ENCODE measurements at regions not wholly inside any gene's neighbourhood (a gene's known extent, or its start where the extent isn't known, plus 50 kb on each side); places are given as distances from the start of the nearest gene placed in this dataset.
"Not testable (repeated sequence)": the region's sequence is repeated elsewhere in the genome, so short reads cannot be mapped to it uniquely, and the experiment has no call there.

- no peak for TF ChIP-seq EZH2phosphoT487 (IDR thresholded peaks at IDR 0.05; ENCODE audit: low read depth)
- TF ChIP-seq, protein P1, sequence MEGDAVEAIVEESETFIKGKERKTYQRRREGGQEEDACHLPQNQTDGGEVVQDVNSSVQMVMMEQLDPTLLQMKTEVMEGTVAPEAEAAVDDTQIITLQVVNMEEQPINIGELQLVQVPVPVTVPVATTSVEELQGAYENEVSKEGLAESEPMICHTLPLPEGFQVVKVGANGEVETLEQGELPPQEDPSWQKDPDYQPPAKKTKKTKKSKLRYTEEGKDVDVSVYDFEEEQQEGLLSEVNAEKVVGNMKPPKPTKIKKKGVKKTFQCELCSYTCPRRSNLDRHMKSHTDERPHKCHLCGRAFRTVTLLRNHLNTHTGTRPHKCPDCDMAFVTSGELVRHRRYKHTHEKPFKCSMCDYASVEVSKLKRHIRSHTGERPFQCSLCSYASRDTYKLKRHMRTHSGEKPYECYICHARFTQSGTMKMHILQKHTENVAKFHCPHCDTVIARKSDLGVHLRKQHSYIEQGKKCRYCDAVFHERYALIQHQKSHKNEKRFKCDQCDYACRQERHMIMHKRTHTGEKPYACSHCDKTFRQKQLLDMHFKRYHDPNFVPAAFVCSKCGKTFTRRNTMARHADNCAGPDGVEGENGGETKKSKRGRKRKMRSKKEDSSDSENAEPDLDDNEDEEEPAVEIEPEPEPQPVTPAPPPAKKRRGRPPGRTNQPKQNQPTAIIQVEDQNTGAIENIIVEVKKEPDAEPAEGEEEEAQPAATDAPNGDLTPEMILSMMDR (IDR thresholded peaks at IDR 0.05; ENCODE audit: low read depth, low read length): no peak
- Histone ChIP-seq H2AFZ (ENCODE audit: low read depth, low read length) (no peak overlapping the region), H3K9ac (ENCODE audit: low read length) (no peak overlapping the region)
These were observed 550.5 kb downstream of the NTRK3 start for GRCh38 chr15:87706001-87706400.

DNA sequence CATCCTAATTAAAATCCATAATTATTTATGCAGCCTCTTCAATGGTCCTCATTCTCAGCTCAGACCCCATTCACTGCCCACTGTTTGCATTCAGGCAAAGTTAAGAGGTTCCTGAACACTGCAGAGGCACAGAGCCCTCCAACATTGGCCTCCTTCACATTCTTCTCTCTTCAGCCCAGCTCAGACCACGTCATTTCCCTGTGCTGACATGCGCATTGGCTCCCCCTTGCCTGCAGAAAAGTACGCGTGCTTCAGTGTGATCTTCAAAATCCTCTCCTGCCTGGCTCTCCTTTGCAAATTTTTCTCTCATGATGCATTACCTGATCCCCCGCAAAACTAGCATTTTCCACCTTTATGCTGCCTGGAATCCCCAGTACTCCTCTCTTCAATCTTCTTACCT, 552.3 kb downstream of the NTRK3 start:
- no peak overlapping the region for H3K9ac ChIP-seq (ENCODE audit: low read length)
- no peak for TF ChIP-seq EZH2phosphoT487 (IDR thresholded peaks at IDR 0.05; ENCODE audit: low read depth)
- TF ChIP-seq, protein P1 (IDR thresholded peaks at IDR 0.05; ENCODE audit: low read depth, low read length): no peak
- no peaks in the 10 kb centered on the region for H4K20me1 ChIP-seq (ENCODE audit: insufficient read depth, low read length)
- no peak overlapping the region for H3K4me2 ChIP-seq (ENCODE audit: low read length)
- H3K27me3 ChIP-seq (ENCODE audit: low read depth, low read length): peaks cover 6% of the 10 kb centered on the region; the same call in 1 of the 2 replicates
- no peak overlapping the region for H2AFZ ChIP-seq (ENCODE audit: low read depth, low read length)
- H3K9me3 ChIP-seq (ENCODE audit: insufficient read depth, low read length): no peaks in the 10 kb centered on the region
- no peak overlapping the region for H3K4me3 ChIP-seq (ENCODE audit: low read length)
- H3K36me3 ChIP-seq (replicated peaks; ENCODE audit: low read depth, low read length): no peaks in the 10 kb centered on the region
- no peaks in the 10 kb centered on the region for H3K4me1 ChIP-seq (ENCODE audit: low read length)
- H3K79me2 ChIP-seq (ENCODE audit: low read length): no peaks in the 10 kb centered on the region
- no peak overlapping the region for H3K27ac ChIP-seq (ENCODE audit: low read length)

More at GRCh38 chr15:87706001-87706400, 550.5 kb downstream of the NTRK3 start:
- Histone ChIP-seq H3K4me3 (ENCODE audit: low read length) (no peak overlapping the region), H3K27me3 (ENCODE audit: low read depth, low read length) (peaks cover 6% of the 10 kb centered on the region; the same call in 1 of the 2 replicates), H3K9me3 (ENCODE audit: insufficient read depth, low read length) (no peaks in the 10 kb centered on the region), H3K79me2 (ENCODE audit: low read length) (no peaks in the 10 kb centered on the region), H3K4me2 (ENCODE audit: low read length) (no peak overlapping the region), H3K27ac (ENCODE audit: low read length) (no peak overlapping the region), H3K36me3 (replicated peaks; ENCODE audit: low read depth, low read length) (no peaks in the 10 kb centered on the region), H3K4me1 (ENCODE audit: low read length) (no peaks in the 10 kb centered on the region), H4K20me1 (ENCODE audit: insufficient read depth, low read length) (no peaks in the 10 kb centered on the region)

- no peaks in the 10 kb centered on the region for H3K36me3 ChIP-seq (replicated peaks; ENCODE audit: low read depth, low read length)
- TF ChIP-seq EZH2phosphoT487 (IDR thresholded peaks at IDR 0.05; ENCODE audit: low read depth): no peak
- TF ChIP-seq, protein P1 (IDR thresholded peaks at IDR 0.05; ENCODE audit: low read depth, low read length): no peak
- no peak overlapping the region for H3K4me2 ChIP-seq (ENCODE audit: low read length)
- no peaks in the 10 kb centered on the region for H3K4me1 ChIP-seq (ENCODE audit: low read length)
- no peak overlapping the region for H3K4me3 ChIP-seq (ENCODE audit: low read length)
- no peaks in the 10 kb centered on the region for H4K20me1 ChIP-seq (ENCODE audit: insufficient read depth, low read length)
- no peaks in the 10 kb centered on the region for H3K9me3 ChIP-seq (ENCODE audit: insufficient read depth, low read length)
- no peaks in the 10 kb centered on the region for H3K79me2 ChIP-seq (ENCODE audit: low read length)
- H3K27me3 ChIP-seq (ENCODE audit: low read depth, low read length): peaks cover 6% of the 10 kb centered on the region; the same call in 1 of the 2 replicates
- H3K9ac ChIP-seq (ENCODE audit: low read length): no peak overlapping the region
- H3K27ac ChIP-seq (ENCODE audit: low read length): no peak overlapping the region
- no peak overlapping the region for H2AFZ ChIP-seq (ENCODE audit: low read depth, low read length)
These were observed 553.0 kb downstream of the NTRK3 start for GRCh38 chr15:87703327-87704111.

DNA sequence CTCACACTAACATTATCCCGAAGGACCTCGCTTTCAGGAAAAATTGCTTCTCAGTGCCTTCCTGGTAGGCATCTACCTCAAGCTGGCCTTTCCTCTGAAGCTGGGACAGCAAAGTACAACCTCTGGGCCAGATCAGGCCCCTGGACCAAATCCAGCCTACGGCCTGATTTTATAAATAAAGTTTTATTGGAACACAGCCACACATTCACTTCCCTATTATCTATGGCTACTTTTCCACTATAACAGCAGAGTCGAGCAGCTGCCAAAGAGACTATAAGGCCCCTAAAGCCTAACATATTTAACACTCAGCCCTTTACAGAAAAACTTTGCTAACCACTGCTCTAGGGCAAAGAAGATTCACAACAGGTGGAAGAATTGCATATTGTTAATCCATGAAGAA, 554.3 kb downstream of the NTRK3 start:
- Histone ChIP-seq H2AFZ (ENCODE audit: low read depth, low read length) (no peak overlapping the region), H3K4me1 (ENCODE audit: low read length) (no peaks in the 10 kb centered on the region), H3K9me3 (ENCODE audit: insufficient read depth, low read length) (no peaks in the 10 kb centered on the region), H3K79me2 (ENCODE audit: low read length) (no peaks in the 10 kb centered on the region), H4K20me1 (ENCODE audit: insufficient read depth, low read length) (no peaks in the 10 kb centered on the region), H3K4me3 (ENCODE audit: low read length) (no peak overlapping the region), H3K27ac (ENCODE audit: low read length) (no peak overlapping the region), H3K9ac (ENCODE audit: low read length) (no peak overlapping the region), H3K27me3 (ENCODE audit: low read depth, low read length) (peaks cover 6% of the 10 kb centered on the region; the same call in 1 of the 2 replicates), H3K36me3 (replicated peaks; ENCODE audit: low read depth, low read length) (no peaks in the 10 kb centered on the region), H3K4me2 (ENCODE audit: low read length) (no peak overlapping the region)
- TF ChIP-seq EZH2phosphoT487 (IDR thresholded peaks at IDR 0.05; ENCODE audit: low read depth): no peak
- TF ChIP-seq, protein P1 (IDR thresholded peaks at IDR 0.05; ENCODE audit: low read depth, low read length): no peak

DNA sequence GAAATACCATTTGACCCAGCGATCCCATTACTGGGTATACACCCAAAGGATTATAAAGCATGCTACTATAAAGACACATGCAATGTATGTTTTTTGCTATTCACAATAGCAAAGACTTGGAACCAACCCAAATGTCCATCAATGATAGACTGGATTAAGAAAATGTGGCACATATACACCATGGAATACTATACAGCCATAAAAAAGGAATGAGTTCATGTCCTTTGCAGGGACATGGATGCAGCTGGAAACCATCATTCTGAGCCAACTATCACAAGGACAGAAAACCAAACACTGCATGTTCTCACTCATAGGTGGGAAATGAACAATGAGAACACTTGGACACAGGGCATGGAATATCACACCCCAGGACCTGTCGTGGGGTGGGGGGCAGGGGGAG, 558.1 kb downstream of the NTRK3 start:
- H3K4me3 ChIP-seq (ENCODE audit: low read length); H3K9ac ChIP-seq (ENCODE audit: low read length); H4K20me1 ChIP-seq (ENCODE audit: insufficient read depth, low read length); H3K4me2 ChIP-seq (ENCODE audit: low read length); H2AFZ ChIP-seq (ENCODE audit: low read depth, low read length); H3K79me2 ChIP-seq (ENCODE audit: low read length); H3K36me3 ChIP-seq (replicated peaks; ENCODE audit: low read depth, low read length); H3K27ac ChIP-seq (ENCODE audit: low read length); H3K27me3 ChIP-seq (ENCODE audit: low read depth, low read length); H3K4me1 ChIP-seq (ENCODE audit: low read length); H3K9me3 ChIP-seq (ENCODE audit: insufficient read depth, low read length): not testable (repeated sequence)
